HG03064 (cell line): ENCODE measurements at regions not wholly inside any gene's neighbourhood (a gene's known extent, or its start where the extent isn't known, plus 50 kb on each side); places are given as distances from the start of the nearest gene placed in this dataset.
"Not testable (repeated sequence)": the region's sequence is repeated elsewhere in the genome, so short reads cannot be mapped to it uniquely, and the experiment has no call there.

Experiments used
- ATAC-seq: cut with Tn5 transposase; IDR thresholded peaks from one replicate; pipeline ENCODE4 v1.9.1; 2021; ENCODE audit warnings: low read depth; ENCODE audit not compliant: unreplicated experiment

DNA sequence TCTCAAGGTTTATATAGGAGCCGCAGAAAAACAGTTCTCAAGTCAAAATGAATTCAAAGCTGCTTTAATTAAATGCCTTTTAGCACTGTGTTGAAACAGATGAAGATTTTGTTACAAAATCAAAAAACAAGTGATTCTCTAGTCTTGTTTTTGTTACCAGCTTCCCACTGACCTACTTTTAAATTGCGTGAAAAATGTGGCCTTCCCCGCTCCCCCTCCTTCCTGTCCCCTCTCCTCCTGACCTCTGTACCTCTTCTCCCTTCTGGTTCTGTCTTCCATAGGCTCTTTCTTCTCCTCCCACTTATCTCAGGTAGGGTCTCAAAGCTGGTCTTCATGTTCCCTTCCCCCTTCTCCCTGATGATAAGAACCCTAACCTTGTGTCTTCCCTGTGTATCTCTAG, 90.0 kb upstream of the MDM1 start:
- no peak for ATAC-seq

DNA sequence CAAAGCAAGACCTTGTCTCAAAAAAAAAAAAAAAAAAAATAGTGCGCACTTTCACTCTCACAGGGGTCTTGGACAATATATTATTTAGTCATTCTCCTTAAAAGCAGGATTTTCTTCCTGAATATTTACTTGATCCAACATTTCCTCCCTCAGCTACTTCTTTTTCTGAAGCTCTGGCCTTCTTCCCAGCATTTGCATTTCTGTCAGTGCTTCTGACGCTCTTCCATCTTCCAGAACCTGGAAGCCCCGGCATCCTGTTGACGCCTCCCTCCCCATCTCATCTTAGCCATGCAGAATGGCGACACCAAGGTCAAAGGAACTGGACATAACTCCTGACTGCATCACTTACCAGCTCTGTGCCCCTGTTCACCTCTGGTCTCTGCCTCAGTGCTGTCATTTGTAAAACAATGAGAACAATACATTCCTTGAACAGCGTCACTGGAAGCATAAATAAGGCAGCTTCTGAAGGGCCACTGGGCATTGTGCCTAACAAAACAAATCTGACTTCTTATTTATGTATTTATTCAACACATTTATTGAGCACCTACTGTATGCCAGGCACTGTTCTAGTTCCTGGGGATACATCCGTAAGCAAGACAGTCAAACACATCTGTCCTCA, 90.9 kb upstream of the MDM1 start:
- ATAC-seq = no peak

DNA sequence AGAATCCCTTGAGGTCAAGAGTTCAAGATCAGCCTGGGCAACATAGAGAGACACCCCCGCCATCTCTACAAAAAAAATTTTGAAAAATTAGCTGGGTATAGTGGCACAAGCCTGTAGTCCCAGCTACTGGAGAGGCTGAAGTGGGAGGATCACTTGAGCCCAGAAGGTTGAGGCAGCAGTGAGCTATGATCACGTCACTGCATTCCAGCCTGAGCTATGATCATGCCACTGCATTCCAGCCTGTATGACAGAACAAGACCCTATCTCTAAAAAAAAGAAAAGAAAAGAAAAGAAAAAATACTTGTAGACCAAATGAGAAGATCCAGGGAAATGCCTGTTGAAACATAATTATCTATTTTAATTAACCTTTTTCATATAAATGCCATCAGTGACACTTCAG, 93.8 kb upstream of the MDM1 start:
- ATAC-seq = no peak

DNA sequence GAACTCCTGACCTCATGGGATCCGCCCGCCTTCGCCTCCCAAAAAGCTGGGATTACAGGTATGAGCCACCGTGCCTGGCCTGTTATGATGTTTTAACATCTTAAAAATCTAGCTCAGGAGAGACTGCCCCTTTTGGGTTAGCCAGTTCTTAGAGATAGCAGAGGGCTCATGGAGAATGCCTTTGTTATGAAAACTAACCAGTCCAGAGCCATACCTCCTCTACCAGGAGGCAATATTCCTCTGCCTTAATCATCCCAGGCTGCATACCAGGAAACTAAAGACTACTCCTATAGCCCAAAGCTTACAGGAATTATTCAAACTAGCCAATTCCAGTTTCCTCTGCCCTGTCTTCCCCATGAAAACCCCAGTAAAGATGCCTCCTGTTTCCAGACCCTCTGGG, 96.0 kb upstream of the MDM1 start:
- no peak for ATAC-seq

DNA sequence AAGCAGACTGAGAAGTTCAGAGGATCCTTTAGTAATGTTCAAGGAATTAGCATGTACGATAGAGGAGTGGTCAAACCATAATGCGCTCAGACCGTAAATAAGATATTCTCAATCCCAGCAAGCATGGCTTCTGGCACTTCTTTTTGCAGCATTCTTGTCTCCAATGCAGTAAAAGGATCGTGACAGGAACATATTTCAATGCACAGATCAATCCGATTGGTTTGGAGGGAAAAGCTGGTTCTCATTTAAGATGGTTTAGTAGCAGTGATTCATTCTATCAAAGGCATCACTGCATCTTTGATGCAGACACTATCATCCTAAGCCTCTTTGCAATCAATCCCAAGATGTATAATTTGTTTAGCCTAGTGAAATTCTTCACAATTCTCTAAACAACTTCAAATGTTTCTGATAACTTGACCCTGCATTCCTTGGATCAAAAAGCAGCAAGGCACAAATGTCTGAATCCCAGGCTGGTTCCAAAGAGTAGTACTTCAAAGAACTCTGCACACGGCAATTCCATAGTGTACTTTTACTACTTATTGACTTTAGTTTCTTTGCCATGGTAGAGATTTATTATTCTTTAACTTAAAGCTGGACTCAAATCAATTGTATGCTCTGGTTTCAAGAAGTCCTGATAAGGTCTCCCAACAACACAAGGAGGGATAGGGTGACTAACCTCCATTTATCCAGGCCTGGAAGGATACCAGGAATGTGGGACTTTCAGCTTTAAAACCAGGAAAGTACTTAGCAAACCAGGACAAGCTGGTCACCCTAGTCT, 96.8 kb upstream of the MDM1 start:
- no peak for ATAC-seq

DNA sequence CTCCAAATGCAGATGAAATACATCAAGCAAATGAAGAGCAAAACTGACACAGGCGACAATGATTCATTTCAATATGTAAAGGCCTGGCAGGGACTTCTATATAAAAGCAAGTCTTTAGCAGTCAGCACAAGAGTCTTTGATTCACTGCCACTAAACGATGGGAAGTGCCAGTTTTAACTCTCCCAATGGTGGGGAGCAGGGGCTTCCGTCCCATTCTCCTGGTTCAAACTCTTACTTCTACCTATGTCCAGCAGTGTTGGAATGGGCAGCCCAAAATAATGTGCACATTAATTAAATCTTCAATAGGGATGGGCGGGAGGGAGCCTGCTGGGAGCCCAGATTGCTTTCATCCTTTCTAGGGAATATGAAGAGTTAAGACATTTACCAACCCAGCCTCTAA, 97.5 kb upstream of the MDM1 start:
- no peak for ATAC-seq

DNA sequence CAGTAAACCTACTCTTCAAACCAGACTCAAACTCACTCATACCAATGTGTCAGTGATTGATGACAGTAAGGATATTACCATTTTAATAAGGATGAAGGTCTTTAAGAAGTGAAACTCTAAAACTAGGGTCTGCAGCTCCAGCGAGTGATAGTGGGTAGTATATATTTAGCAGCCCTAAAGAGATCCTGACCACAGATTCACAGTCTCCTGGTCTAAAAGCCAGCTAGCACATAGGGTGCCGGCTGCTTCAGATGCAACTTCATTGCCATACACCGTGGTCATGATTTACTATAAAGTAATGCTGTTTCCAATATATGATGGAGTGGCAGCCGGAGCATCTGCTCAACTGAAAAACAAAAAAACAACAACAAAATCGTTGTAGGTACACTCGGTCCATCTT, 99.6 kb upstream of the MDM1 start:
- no peak for ATAC-seq

DNA sequence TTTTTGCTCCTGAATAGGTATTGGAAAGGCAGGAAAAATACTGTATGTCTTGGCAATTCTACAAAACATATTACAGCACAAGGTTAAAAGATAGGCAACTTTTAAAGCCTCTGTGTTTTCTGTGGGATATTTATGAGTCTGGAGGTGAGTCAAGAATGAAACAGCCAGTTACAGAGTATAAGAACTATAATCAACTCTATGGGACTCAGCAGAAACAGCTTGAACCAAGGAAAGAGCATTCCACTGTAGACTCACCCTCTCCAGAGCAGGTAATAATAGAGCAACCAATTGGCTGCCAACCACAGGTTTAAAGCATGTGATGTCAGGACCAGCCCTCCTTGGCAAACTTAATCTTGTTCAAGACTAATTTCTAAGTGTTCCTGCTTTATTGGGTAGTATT, 100.5 kb upstream of the MDM1 start:
- no peak for ATAC-seq

DNA sequence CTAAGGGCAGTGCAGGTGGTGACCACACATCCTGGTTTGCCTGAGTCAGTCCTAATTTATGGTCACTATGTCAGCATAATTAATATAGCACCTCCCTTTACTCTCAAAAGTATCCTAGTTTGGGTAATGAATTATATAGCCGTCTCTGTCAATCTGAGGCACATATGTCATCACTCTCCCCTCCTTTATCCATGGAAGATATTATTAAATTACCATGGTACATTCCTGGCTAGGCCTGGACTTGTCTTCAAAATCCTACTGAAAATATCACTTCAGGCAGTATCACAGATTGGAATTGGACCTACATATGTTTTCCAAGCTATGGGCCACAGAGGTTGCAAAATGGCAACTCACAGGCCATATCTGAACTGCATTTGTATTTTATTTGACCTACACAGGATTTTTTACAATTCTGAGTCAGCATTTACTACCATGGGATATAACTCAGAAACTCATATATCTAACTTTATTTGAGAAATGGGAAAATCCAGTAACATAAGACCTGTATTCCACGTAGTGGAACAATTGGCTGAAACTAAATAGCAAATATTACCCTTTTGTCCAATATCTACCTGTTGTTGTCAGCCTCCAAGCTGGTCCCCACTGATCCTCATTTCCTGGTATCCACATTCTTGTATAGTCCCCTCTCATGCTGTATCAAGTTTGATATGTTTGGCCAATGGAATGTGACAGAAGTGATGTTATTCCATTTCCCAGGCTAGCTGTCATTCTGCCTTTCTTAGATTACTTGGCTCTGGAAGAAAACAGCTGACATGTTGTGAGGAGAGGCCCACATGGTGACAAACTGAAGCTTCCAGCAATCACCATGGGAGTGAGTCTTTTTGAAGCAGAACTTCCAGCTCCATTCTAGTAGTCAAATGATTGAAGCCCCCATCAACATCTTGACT, 102.5 kb upstream of the MDM1 start:
- ATAC-seq = no peak

DNA sequence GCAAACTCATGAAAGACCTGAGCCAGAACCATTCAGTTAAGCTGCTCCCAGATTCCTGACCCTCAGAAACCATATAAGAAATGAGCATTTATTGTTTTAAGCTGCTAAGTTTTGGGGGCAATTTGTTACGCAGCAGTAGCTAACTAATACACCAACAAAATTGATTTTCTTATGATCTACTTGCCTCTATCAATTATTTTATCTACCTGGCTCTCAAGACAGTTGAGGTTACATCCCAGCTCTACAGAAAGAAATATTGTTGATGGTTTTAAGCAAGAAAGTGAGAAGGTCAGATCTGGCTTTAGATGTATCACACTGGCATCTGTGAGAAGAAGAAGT, 103.1 kb upstream of the MDM1 start:
- no peak for ATAC-seq

DNA sequence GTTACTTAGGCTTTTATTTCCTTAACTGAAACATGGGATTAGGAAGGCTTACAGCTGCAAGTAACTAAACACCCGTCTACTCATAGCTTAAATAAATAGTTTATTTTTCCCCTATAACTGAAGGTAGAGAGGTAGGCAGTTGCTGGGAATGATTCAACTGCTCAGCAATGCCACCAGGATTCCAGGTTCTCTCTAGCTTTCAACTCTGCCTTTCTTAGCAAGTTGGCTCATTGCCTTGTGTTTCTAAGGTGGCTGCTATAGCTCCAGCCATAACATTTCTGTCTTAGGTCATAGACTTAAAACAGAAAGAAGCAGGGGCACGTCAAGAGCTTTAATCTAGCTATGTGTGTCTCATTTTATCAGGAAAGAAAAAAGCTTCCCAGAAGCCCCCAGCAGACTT, 103.7 kb upstream of the MDM1 start:
- no peak for ATAC-seq

DNA sequence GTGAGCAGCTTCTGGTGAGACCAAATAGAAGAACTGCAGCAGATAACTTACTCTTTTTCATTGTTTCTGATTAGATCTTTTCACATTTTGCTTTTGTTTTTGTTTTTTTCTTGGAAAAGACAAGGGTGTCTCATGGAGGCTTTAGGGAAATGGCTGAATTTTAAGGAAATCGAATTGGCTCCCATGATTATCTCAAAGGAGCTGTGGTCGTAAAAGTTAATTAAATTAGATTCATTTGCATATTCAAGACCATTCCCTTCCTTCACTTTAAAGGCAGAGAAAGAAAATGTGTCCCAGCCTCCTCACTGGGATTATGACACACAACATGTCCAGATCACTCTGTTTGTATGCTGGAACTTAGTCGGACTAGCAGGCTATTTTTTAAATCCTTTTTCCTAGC, 106.4 kb upstream of the MDM1 start:
- no peak for ATAC-seq

DNA sequence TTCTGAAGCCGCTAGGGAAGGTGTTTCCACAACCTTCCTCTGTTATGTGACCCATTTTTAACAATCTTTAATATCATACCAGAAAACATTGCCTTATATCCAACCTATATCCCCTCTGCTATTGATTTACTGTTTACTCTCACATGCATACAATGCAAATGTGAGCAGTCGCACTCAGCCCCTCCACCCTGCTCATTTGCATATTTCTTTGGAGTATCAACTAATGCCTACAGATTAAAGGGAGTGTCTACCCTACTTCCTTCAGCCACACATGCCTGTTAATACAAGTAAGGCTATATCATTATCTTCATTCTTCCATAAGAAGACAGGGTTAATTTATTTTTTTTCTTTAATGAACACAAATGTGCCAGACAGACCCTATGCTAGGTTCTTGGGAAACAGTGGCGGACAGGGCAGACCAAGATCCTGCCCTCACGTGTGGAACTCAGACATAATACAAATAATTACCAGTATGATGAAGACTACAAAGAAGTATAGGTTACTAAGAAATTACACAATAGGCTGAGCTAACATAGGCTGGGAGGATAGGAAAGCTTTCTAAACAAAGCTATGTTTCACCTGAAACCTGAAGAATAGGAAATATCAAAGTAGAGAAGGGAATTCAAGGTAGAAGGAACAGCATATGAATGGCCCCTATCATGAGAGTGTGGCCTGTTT, 107.3 kb upstream of the MDM1 start:
- ATAC-seq = no peak

DNA sequence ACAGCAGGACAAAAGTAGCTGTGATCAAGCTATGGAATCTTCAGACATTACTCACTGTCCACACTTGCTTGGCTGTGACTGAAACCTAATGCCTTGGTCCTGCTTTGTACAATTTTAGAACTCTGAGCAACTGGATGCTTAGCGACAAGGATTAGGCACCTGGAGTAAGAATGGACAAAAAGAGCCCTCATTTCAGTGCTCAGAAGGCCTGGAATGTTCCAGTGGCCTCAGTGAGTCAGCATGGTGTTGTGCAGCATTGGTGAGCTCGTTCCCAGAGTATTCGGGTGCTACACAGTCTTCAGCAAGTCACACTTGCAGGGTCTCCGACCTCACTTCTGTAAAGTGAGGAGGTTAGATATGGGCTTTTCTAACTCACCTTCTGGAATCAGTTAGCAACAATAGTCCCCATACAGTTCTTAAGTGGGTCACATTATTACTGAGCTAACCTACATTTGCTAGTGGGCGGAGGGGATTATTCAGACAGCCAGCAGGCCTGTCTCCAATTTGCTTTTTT, 108.0 kb upstream of the MDM1 start:
- ATAC-seq = no peak

DNA sequence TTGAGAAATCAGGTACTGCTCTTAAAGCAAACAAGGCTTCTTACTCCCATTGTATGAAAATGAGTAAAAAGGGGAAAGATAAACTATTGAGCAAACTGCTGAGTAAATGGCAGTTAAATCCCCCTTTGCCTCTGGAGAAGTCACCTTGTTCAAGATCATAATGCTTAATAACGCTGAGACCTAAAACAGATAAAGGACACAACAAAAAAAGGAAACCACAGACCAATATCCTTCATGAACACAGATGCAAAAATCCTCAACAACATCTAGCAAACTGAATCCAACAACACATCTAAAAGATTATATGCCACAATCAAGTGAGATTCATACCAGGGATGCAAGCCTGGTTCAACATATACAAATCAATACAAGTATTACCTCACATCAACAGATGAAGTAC, 109.0 kb upstream of the MDM1 start:
- ATAC-seq = no peak

DNA sequence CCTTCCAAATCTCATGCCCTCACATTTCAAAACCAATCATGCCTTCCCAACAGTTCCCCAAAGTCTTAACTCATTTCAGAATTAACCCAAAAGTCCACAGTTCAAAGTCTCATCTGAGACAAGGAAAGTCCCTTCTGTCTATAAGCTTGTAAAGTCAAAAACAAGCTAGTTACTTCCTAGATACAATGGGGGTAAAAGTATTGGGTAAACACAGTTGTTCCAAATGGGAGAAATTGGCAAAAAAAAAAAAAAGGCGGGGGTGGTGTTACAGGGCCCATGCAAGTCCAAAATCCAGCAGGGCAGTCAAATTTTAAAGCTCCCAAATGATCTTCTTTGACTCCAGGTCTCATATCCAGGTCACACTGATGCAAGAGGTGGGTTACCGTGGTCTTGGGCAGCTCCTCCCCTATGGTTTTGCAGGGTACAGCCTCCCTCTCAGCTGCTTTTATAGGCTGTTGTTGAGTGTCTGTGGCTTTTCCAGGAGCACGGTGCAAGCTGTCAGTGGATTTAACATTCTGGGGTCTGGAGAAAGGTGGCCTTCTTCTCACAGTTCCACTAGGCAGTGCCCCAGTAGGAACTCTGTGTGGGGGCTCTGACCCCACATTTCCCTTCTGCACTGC, 110.3 kb upstream of the MDM1 start:
- not testable (repeated sequence) for ATAC-seq

DNA sequence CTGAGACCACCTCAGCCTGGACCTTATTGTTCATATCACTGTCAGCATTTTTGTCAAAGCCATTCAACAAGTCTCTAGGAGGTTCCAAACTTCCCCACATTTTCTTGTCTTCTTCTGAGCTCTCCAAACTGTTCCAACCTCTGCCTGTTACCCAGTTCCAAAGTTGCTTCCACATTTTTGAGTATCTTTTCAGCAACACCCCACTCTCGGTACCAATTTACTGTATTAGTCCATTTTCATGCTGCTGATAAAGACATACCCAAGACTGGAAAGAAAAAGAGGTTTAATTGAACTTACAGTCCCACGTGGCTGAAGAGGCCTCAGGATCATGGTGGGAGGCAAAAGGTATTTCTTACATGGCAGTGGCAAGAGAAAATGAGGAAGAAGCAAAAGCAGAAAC, 111.5 kb upstream of the MDM1 start:
- not testable (repeated sequence) for ATAC-seq

DNA sequence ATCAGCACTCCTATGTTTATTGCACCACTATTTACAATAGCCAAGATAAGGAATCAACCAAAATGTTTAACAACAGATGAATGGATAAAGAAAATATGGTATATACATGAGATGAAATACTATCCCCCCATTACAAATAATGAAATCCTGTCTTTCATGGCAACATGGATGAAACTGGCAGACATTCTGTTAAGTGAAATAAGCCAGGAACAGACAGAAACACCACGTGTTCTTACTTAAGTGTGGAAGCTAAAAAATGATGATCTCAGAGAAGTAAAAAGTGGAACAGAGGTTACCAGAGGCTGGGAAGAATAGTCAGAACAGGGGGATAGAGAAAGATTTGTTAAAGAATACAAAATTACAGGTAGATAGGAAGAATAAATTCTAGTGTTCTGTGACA, 113.7 kb upstream of the MDM1 start:
- no peak for ATAC-seq

DNA sequence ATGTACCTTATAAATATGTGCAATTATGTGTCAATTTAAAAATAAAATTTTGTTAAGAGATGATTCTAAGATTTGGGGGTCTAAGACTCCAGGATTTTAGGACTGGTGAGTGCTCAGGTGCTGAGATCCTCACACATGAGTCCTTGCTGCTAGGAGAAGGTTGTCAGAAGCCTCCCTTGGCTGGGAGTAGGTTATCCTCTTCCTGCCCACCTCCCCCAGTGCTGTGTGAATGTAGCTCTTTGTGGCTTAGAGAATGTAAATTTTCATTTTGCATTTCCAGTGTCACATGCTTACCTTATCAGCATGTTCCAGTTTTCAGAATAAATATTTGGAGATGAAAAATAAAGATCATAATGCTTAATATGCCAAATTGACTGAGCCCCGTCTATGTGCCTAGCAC, 114.2 kb upstream of the MDM1 start:
- ATAC-seq = no peak
